Colon (tissue), 2 donors: ENCODE measurements at regions not wholly inside any gene's neighbourhood (a gene's known extent, or its start where the extent isn't known, plus 50 kb on each side); places are given as distances from the start of the nearest gene placed in this dataset.
"Not testable (repeated sequence)": the region's sequence is repeated elsewhere in the genome, so short reads cannot be mapped to it uniquely, and the experiment has no call there.

Experiments
- FAIRE-seq: peaks from 2 replicates; lab custom pipeline; 2012; peaks lifted over from hg19 to GRCh38; lab: Jason Lieb, UNC
- donor health status: control.
- donor health status: control.

DNA sequence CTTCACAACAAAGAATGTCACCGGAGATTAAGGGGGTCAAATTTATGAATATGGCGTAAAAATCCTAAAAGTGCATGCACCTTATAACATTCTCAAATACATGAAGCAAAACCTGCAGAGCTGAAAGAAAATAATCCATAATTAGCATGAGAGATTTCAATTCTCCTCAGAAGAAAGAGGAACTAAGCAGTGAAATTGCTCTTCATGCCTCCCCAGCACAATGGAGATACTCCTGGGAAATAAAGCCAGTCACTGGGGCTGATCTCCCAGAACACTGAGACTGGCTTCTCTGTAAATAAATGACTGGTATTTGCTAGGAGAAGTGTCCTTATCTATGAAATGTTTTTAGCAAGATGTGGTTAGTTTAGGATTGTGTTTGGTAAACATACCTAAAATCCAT is 68.1 kb downstream of the GOLGA6L6 start:
- not testable (repeated sequence) for FAIRE-seq

DNA sequence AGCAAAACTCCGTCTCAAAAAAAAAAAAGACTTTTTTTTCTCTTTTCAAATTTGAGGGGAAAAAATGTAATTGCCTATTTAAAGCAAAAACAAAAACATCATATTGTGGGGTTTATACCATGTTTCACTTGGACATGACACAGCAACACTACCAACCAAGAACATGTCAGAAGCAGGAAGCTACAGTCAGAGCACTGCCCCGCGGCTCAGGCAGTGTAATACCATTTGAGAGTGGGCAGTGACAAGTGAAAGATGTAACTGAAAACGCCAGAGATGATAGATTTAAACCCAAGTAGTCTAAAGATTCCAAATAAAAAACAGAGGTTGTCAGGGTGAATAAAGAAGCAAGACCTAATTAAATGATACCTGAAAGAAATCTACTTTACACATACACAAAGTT is 68.6 kb downstream of the GOLGA6L6 start:
- FAIRE-seq: not testable (repeated sequence)

DNA sequence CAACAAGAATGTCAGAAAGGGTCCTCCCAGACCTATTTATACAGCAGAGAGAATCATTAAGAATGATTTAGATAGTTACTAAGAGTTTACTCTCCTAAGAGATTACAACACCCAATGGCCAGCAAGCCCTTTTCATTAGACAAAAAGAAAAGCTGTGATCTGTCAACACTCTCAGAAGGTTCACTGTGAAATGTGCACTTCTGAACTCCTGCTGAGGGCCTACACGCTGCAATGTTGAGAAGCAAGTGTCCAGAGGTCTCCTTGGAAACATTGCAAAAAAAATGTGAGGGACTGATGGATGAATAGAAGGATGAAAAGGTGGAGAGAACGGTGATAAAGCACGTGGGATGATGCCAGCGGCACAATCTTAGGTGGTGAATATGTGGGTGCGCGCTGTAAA is 70.8 kb downstream of the GOLGA6L6 start:
- not testable (repeated sequence) for FAIRE-seq

DNA sequence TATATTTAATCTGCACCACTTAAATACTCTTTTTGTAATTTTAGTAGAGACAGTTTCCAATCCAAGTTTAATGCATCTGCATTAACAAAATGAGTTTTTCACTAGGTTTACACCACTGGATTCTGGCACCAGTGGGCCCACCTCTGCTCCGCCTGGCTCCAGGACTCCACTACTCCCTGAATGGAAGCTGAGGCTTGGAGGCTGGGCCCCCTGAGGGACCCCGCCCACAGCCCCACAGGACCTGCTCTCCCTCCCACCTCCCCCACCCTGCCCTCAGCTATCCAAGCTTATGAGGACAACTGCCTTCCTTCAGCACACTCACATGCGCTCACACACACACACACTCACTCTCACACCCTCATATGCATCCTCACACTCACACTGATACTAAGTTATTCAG is 100.5 kb downstream of the GOLGA6L6 start:
- FAIRE-seq: not testable (repeated sequence)

DNA sequence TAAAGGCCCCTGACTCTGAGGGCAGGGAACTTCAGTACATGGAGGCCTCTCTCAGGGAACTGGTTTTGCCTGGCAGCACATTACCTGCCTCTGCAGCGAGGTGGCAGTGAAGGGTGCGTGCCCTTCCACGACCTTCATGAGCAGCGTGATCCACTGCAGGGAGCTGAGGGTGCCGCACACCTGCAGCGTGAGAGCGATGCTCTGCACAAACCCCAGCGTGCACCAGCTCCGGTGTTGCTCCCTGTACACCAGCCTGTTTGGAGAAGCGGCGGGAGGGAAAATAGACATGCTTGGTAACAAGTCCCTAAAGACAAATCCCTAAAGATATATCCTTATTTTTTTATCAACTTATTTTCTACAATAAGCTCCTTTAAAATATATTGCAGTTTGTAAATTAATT is 101.2 kb downstream of the GOLGA6L6 start:
- not testable (repeated sequence) for FAIRE-seq

DNA sequence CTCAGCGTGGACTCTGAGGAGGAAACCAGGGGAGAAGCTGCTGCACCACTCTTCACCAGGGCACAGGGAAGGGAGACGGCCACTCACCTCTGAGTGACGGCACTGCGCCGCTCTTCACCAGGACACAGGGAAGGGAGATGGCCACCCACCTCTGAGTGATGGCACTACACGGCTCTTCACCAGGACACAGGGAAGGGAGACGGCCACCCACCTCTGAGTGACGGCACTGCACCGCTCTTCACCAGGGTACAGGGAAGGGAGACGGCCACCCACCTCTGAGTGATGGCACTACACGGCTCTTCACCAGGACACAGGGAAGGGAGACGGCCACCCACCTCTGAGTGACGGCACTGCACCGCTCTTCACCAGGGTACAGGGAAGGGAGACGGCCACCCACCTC is 102.5 kb downstream of the GOLGA6L6 start:
- FAIRE-seq: not testable (repeated sequence)

DNA sequence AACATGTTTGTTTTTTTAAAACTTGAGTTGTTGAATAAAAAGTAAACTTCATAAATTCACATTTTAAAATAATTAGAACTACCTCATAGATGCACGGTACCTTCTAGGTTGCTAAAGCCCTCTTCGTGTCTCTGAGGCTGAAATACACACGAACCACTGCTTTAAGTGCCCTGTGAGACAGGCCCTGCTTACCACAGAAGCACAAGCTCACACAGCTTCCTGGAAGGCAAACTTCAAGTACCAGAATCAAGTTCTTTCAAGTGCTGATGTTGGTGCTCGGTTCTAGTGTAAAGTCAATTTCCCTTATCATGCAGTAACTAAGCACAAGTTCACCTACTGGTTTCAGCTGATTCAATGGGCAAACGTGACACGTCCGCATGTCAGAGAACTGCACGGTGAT is 103.3 kb downstream of the GOLGA6L6 start:
- not testable (repeated sequence) for FAIRE-seq

DNA sequence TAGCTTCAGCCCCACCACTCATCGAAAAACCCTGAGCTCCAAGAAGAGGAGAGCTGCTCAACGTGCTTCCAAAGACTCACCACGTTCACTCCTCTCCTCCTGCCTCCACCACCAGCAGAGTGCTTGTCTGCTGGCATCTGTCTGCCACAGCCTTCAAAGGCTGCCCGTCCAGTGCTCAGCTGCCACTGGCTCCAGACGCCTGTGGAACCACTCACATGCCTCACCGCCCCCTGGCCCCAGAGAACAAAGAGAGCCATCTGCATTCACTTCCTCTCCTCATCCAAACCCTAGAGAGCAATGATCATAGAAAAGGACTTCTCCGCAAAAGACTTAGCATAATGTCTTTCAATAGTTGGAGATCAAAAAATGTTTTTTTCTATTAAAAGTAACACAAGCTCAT is 108.1 kb downstream of the GOLGA6L6 start:
- not testable (repeated sequence) for FAIRE-seq

DNA sequence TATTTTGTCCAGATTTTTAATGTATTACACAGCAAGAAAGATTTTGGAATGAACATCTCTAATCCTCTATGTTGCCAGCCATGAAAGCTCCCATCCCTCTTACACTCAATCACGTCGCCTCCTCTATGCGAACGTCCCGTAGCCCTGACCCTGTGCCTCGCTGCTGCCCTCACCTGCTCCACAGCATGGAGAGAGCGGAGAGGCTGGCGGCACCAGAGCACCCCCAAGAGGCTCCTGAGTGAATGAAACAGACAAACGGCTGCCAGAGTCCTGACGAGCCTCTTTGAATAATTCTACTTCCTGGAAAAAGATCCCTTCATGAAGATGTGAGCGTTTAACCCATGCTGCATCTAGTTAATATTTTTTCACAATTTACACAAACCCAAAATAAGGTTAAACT is 111.1 kb downstream of the GOLGA6L6 start:
- not testable (repeated sequence) for FAIRE-seq

DNA sequence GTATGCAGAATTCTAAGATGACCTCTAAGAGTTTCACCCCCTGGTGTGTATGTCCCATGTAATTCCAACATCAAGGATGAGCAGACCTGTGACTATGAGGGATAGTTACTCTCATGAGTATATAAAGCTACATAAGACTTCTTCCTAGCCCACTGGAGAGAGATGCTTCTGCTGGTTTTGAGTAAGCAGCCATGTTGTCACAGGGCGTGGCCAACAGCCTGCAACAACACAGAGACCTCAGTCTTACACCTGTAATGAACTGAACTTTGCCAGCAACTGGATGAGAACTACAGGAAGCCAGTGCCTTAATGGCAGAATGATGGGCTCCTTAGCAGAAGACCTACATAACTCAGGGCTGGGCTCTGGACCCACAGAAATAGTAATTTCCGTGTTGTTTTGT is 120.9 kb downstream of the GOLGA6L6 start:
- FAIRE-seq: not testable (repeated sequence)

DNA sequence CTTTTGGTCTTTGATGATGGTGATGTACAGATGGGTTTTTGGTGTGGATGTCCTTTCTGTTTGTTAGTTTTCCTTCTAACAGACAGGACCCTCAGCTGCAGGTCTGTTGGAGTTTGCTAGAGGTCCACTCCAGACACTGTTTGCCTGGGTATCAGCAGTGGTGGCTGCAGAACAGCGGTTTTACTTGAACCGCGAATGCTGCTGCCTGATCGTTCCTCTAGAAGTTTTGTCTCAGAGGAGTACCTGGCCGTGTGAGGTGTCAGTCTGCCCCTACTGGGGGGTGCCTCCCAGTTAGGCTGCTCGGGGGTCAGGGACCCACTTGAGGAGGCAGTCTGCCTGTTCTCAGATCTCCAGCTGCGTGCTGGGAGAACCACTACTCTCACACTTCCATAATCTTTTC is 125.0 kb downstream of the GOLGA6L6 start:
- FAIRE-seq: not testable (repeated sequence)

DNA sequence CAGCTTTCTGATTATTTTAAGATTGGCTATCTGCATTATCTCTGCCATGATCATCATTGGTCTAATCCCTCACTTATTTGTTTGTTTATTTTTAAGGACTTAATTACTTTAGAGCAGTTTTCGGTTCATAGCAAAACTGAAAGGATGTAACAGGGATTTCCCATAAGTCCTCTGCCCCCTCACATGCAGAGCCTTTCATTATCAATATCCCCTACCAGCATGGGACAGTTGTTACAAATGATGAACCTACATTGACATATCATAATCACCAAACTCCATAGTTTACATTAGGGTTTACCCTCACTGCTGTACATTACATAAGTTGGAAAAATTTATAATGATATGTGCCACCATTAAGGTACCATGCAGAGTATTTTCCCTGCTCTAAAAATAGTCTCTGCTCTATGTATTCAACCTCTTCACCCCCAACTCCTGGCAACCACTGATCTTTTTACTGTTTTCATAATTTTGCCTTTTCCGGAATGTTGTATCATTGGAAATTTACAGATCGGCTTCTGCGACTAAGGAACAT is 131.9 kb downstream of the GOLGA6L6 start:
- not testable (repeated sequence) for FAIRE-seq

DNA sequence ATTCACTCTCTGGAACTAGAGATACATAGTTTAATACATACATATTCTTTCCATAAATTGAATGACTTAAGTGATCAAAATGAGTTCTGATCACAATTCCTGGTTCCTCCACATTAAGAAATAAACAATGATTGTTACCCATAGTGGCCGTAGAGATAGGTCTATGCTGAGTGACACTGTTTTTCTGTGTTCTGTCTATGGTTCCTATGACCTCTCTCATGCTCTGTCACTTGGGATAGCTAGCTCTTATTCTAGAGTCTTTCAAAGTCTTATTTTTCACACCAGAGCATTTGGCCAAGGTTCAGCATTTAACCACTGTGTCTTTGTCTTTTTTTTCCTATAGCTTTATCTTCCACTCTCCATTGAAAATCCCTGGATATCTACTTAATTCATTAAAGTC is 132.4 kb downstream of the GOLGA6L6 start:
- no peak for FAIRE-seq

DNA sequence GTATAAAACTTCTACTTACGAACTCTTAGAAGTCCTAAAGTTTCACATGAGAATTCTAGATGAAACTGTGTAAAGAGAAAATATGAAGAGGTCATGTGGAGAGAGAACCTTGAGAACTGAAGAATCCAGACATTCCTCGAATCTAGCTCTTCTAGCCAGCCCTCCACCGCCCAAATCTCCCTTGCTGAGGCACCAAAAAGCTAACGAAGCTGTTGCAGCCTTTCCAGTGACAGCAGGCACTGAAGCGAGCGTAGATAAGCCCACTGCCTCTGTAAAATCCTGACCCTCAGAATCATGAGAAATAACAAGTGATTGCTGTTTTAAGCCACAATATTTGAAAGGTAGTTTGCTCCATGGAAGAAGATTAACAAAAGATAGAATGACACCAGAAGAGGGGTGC is 134.0 kb downstream of the GOLGA6L6 start:
- no peak for FAIRE-seq

DNA sequence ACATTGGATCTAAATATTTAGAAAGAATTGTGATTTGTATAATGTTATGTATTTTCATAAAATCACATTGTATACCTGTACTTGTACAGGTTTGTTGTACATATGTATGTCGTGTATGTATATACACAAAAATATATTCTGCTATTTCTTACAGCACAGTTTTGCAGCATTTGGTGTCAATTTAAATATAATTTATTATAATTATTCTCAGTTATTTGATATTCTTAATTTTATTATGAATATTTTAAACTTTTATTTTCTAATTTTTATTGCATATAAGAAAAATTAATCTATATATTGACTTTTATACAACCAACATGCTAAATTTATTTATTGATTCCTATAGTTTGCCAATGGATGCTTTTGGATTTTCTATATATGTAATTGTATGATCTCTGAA is 137.0 kb downstream of the GOLGA6L6 start:
- peak; percentile 98 for FAIRE-seq

DNA sequence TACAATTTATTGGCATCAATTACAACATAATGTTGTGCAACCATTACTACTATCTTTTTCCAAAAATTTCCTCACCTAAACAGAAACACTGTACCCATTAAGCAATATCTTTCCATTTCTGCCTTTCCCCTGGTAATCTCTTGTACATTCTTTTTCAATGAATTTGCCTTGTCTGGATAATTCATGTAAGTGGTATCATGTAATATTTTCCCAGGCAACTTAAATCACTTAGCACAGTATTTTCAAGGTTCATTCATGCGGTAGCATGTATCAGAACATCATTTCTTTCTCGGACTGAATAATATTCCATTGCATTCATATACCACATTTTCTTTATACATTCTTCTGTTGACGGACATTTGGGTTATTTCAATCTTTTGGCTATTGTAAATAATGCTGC is 139.0 kb downstream of the GOLGA6L6 start:
- not testable (repeated sequence) for FAIRE-seq

DNA sequence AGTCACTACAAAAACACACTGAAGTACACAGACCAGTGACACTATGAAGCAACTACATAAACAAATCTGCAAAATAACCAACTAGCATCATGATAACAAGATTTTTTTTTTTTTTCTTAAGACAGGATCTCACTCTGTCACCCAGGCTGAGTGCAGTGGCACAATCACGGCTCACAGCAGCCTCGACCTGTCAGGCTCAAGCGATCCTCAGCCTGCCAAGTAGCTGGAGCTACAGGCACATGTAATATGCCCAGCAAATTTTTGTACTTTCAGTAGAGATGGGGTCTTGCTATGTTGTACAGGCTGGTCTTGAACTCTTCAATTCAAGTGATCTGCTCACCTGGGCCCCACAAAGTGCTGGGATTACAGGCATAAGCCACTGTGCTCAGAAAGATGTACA is 140.5 kb downstream of the GOLGA6L6 start:
- FAIRE-seq: not testable (repeated sequence)

DNA sequence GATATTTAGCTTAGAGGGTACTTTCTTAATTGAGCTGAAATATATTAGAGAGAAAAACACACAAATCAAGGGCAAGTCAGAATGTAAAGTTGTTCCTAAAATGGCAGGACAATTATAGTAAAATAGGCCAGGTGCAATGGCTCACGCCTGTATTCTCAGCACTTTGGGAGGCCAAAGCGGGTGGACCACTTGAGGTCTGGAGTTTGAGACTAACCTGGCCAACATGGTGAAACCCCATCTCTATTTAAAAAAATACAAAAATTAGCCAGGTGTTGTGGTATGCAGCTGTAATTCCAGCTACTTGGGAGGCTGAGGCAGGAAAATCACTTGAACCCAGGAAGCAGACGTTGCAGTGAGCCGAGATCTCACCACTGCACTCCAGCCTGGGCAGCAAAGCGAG is 142.9 kb downstream of the GOLGA6L6 start:
- FAIRE-seq: not testable (repeated sequence)

DNA sequence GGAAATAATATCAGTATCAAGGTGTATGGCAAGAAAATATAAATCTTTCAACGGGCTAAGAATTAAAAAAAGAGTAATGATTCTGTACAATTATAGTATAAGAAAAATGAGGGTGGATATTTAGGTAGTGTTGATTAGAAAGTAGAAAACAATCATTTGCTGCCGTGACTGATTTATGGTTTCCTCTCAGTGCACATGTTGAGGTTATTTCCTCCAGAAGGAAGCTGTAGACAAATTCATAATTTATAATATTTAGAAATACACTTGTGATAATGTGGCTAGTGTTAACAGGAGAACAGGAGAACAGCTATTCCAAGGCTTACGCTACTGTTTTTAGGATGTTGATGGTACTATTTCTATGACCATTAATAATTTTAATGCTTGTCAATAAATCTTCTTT is 153.4 kb downstream of the GOLGA6L6 start:
- not testable (repeated sequence) for FAIRE-seq

DNA sequence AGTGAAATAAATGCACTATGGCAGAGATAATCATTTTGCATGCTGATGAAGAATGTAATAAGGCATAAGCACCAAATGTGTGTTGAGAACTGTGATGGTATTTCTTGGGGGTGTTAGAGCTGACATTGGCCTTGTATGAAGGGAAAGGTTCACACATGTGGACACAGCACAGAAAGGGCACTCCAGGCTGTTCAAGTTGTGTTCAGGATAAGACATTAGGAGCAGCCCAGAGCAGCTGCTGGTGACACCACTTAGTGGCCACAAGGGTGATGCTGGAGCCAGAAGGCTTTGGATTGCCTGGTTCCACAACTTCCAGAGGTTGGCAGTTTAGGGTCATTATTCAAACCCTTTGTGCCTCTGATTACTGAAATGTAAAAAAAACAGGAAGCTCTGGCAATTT is 155.4 kb downstream of the GOLGA6L6 start:
- FAIRE-seq: no peak

DNA sequence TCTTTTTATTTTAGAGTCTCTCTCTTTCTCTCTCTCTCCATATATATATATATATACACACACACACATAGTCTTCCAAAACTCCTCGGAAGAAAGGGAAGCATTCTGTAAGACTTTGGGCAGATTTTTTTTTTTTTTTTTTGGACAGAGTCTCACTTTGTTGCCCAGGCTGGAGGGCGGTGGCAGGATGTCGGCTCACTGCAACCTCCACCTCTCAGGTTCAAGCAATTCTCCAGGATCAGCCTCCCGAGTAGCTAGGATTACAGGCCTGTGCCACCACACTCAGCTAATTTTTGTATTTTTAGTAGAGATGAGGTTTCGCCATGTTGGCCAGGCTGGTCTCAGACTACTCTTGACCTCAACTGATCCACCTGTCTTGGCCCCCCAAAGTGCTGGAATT is 161.4 kb downstream of the GOLGA6L6 start:
- not testable (repeated sequence) for FAIRE-seq

DNA sequence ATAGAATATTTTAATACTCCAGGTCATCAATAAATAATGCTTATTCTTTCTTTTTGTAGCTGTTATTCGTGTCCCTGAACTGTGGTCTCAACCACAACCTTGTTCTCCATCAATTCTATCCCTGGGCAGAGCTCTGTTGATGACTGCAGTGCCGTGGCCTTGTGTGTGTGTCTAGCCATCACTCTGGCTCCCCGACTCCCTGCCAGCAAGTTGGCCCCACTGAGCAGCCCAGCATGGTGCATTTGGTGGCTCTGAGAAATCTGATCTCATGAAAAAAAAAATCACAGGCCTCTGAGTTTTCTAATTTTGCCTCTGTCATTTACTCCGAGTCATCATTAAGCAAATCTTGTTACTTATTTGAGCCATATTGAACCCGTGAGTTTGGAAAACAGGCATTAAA is 164.7 kb downstream of the GOLGA6L6 start:
- no peak for FAIRE-seq

DNA sequence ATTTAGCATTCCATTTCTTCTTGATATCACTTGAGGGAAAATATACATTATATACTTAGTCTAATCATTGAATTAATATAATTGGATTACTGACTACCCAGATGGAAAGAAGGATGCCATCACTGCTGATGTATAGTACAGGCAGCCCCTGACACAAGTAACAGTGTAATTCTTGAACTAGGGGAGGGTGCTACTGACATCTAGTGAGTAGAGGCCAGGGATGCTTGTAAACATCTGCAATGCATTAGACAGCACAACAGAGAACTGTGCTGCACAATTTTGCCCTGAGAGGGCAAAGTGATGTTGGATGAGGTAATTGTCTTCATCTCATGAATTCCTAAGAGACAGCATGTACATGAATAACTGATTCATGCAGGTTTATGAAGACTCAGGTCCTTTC is 169.2 kb downstream of the GOLGA6L6 start:
- not testable (repeated sequence) for FAIRE-seq

DNA sequence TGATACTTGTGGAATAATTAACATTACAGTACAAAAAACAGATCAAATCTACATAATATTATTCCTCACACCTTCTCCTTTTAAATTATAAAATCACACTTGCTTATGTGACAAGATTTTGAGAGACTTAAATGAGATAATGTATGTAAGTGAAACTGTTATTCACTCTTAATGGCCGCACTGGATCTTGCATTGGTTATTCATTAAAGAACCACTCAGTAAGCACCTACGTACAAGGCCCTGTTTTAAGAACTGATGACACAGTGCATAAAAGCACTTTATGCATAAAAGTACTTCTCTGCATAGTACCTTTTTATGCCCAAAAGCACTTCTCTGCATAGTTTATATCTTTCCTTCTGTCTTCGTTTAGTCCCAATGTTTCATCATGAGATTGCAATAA is 172.1 kb downstream of the GOLGA6L6 start:
- FAIRE-seq: peak; percentile 28

DNA sequence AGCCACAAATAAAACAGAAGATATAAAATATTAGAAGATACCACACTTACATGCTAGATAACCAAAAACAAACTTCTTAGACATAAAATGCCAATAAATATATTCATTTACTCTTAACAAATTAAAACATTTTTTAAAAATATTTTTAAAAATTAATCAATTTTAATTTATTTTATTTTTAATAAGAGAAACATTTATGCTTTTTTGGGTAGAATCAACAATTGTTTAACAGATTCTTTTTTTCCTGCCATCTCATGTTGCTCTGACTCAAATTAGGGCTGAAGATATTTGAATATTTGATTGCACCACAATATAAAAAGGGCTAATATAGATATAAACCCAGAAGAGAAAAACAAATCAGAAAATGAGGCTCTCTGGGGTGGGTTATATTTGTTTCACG is 172.6 kb downstream of the GOLGA6L6 start:
- peak; percentile 97 for FAIRE-seq
